ENCODE measurements at regions not wholly inside any gene's neighbourhood (a gene's known extent, or its start where the extent isn't known, plus 50 kb on each side); places are given as distances from the start of the nearest gene placed in this dataset.

DNA sequence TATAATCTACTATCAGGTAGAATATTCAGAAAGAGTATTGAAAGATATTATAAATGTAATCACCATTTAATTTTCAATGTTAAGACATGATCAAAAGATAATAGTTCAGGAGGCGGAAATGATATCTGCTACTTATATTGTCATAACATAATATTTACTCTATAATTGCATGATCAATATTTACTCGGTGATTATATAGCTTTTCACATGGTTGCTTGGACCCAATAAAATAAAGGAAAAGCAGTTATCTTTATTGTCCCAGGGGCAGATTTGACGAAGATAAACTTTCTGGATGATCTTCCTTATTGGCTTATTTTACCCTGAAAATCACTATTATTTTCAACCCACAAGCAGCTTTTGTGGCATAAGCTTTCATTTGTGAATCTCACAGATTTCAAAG lies 350.4 kb downstream of the HACE1 start:
- WGBS, 2 donors = 91 to 94% methylated on average over 3 of the region's 3 CpGs
- ATAC-seq (ENCODE audit: insufficient read depth, low FRiP score) = no peak

DNA sequence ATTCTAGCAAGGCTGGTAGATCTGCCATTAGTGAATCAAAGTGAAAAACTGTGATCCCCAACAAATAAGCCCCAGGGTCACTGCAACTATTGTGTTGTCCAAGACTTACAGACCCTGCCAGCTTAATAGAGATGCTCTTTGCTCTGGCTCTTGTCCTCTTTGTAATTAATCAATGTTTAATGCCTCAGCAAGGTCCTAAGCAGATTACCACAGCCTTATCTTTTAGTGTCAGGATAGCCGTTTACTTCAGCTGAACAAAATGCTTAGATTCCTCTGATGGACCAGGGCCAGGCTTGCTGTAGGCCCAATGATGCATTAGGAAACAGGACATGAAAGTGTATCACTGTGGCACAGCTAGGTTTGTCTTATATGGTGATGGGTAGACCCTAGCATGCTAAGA lies 353.3 kb downstream of the HACE1 start:
- no peak overlapping the region for H3K27ac ChIP-seq (ENCODE audit: low read depth in 1 of 2, low read length in 1 of 2)
- H3K4me3 ChIP-seq = no peak overlapping the region
- no peaks in the 10 kb centered on the region for H3K27me3 ChIP-seq (ENCODE audit: control insufficient read depth in 3 of 3, insufficient read depth in 3 of 3, low read length in 2 of 3)
- 77 to 84% methylated on average over 1 of the region's 1 CpG for WGBS, 2 donors
- no peak for TF ChIP-seq CTCF (IDR thresholded peaks at IDR 0.05; ENCODE audit: control extremely low read depth, extremely low read depth)
- H3K36me3 ChIP-seq (ENCODE audit: control insufficient read depth in 4 of 4, insufficient read depth in 4 of 4, low read length in 4 of 4) = no peaks in the 10 kb centered on the region
- DNase-seq (no peak), ATAC-seq (ENCODE audit: insufficient read depth, low FRiP score) (no peak)
- no peak overlapping the region for H3K9ac ChIP-seq (ENCODE audit: insufficient read depth in 1 of 2, low read length in 2 of 2)
- peaks cover 0 to 5% (median 0%) of the 10 kb centered on the region in 4 donors for H3K9me3 ChIP-seq (ENCODE audit: control insufficient read depth in 4 of 4, insufficient read depth in 3 of 4, low read length in 3 of 4)
- H3K4me1 ChIP-seq (ENCODE audit: control insufficient read depth in 5 of 5, insufficient read depth in 5 of 5, low read length in 5 of 5) = no peaks in the 10 kb centered on the region

More for the DNA sequence above, 350.4 kb downstream of the HACE1 start:
- Histone ChIP-seq H3K4me1 (ENCODE audit: control insufficient read depth in 5 of 5, insufficient read depth in 5 of 5, low read length in 5 of 5) (no peaks in the 10 kb centered on the region), H3K4me3 (no peak overlapping the region), H3K27ac (ENCODE audit: low read depth in 1 of 2, low read length in 1 of 2) (no peak overlapping the region), H3K9me3 (ENCODE audit: control insufficient read depth in 4 of 4, insufficient read depth in 3 of 4, low read length in 3 of 4) (peaks cover 0 to 5% (median 0%) of the 10 kb centered on the region in 4 donors), H3K36me3 (ENCODE audit: control insufficient read depth in 4 of 4, insufficient read depth in 4 of 4, low read length in 4 of 4) (no peaks in the 10 kb centered on the region), H3K27me3 (ENCODE audit: control insufficient read depth in 3 of 3, insufficient read depth in 3 of 3, low read length in 2 of 3) (no peaks in the 10 kb centered on the region), H3K9ac (ENCODE audit: insufficient read depth in 1 of 2, low read length in 2 of 2) (no peak overlapping the region)
- no peak for DNase-seq
- no peak for TF ChIP-seq CTCF (IDR thresholded peaks at IDR 0.05; ENCODE audit: control extremely low read depth, extremely low read depth)

DNA sequence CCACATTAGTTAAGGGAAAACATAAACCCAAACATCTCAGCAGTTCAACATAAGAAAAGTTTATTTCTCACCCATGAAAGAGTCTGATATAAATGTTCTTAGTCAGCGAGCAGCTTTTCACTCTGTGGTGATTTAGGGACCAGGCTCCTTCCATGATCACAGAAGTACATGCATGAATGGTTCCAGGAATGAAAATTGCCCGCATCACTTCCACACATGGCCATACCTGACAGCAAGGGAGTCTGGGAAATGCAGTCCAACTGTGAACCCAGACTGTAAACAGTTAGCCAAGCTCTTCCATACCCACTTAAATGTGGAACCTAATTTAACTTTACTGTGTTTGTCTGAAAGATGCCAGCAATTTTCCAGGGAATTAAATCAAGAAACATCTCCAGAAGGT lies 353.9 kb downstream of the HACE1 start:
- no peak for ATAC-seq (ENCODE audit: insufficient read depth, low FRiP score)
- H3K4me1 ChIP-seq (ENCODE audit: control insufficient read depth in 5 of 5, insufficient read depth in 5 of 5, low read length in 5 of 5) = no peaks in the 10 kb centered on the region
- DNase-seq = no peak
- H3K36me3 ChIP-seq (ENCODE audit: control insufficient read depth in 4 of 4, insufficient read depth in 4 of 4, low read length in 4 of 4) = no peaks in the 10 kb centered on the region
- no peak for TF ChIP-seq CTCF (IDR thresholded peaks at IDR 0.05; ENCODE audit: control extremely low read depth, extremely low read depth)
- no peak overlapping the region for H3K4me3 ChIP-seq
- no peak overlapping the region for H3K27ac ChIP-seq (ENCODE audit: low read depth in 1 of 2, low read length in 1 of 2)
- H3K27me3 ChIP-seq (ENCODE audit: control insufficient read depth in 3 of 3, insufficient read depth in 3 of 3, low read length in 2 of 3) = no peaks in the 10 kb centered on the region
- WGBS, 2 donors = 82 to 86% methylated on average over 2 of the region's 2 CpGs
- no peak overlapping the region for H3K9ac ChIP-seq (ENCODE audit: insufficient read depth in 1 of 2, low read length in 2 of 2)
- peaks cover 0 to 5% (median 0%) of the 10 kb centered on the region in 4 donors for H3K9me3 ChIP-seq (ENCODE audit: control insufficient read depth in 4 of 4, insufficient read depth in 3 of 4, low read length in 3 of 4)

DNA sequence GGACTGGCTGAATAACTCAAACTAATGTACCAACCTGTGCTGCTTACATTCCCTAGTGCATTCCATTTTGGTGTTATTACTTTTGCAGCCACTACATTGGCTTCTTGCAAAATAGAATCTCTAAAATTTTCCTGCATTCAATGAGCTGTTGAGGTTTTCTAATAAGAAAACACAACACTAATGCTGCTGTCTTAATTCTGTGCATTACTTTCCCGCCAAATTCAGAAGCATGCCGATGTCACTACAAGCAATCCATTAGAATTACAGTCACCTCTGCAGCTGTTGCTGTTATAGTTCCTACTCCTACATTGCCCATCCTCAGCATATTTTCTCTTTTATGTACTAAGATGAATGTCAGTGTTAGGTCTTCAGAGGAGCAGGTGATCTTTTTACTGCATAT lies 359.5 kb downstream of the HACE1 start:
- Histone ChIP-seq H3K9me3 (ENCODE audit: control insufficient read depth in 4 of 4, insufficient read depth in 3 of 4, low read length in 3 of 4) (peaks cover 0 to 3% (median 0%) of the 10 kb centered on the region in 4 donors), H3K36me3 (ENCODE audit: control insufficient read depth in 4 of 4, insufficient read depth in 4 of 4, low read length in 4 of 4) (no peaks in the 10 kb centered on the region), H3K27me3 (ENCODE audit: control insufficient read depth in 3 of 3, insufficient read depth in 3 of 3, low read length in 2 of 3) (no peaks in the 10 kb centered on the region), H3K9ac (ENCODE audit: insufficient read depth in 1 of 2, low read length in 2 of 2) (no peak overlapping the region), H3K4me3 (no peak overlapping the region), H3K27ac (ENCODE audit: low read depth in 1 of 2, low read length in 1 of 2) (no peak overlapping the region), H3K4me1 (ENCODE audit: control insufficient read depth in 5 of 5, insufficient read depth in 5 of 5, low read length in 5 of 5) (no peaks in the 10 kb centered on the region)
- no peak for TF ChIP-seq CTCF (IDR thresholded peaks at IDR 0.05; ENCODE audit: control extremely low read depth, extremely low read depth)
- DNase-seq (no peak), ATAC-seq (ENCODE audit: insufficient read depth, low FRiP score) (no peak)
- WGBS, 2 donors = 87 to 95% methylated on average over 2 of the region's 2 CpGs
